ENCODE measurements at regions not wholly inside any gene's neighbourhood (a gene's known extent, or its start where the extent isn't known, plus 50 kb on each side); places are given as distances from the start of the nearest gene placed in this dataset.

DNA sequence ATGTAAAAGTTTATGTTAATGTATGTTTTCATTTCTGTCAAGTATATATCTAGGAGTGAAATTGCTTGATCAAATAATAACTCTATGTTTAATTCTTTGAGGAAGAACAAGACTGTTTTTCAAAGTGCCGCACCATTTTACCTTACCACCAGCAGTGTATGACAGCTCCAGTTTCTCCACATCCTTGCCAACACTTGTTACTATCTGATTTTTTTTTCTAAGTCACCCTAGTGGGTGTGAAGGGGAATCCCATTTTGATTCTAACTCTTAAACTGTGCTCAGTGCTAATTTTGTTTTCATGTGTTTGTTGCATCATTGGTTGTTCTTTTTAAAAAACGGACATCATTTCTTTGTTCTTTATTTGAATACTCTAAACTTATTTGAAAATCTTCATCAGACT is 120.2 kb upstream of the CDK6 start:
- TF ChIP-seq, protein P1, sequence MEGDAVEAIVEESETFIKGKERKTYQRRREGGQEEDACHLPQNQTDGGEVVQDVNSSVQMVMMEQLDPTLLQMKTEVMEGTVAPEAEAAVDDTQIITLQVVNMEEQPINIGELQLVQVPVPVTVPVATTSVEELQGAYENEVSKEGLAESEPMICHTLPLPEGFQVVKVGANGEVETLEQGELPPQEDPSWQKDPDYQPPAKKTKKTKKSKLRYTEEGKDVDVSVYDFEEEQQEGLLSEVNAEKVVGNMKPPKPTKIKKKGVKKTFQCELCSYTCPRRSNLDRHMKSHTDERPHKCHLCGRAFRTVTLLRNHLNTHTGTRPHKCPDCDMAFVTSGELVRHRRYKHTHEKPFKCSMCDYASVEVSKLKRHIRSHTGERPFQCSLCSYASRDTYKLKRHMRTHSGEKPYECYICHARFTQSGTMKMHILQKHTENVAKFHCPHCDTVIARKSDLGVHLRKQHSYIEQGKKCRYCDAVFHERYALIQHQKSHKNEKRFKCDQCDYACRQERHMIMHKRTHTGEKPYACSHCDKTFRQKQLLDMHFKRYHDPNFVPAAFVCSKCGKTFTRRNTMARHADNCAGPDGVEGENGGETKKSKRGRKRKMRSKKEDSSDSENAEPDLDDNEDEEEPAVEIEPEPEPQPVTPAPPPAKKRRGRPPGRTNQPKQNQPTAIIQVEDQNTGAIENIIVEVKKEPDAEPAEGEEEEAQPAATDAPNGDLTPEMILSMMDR (conservative IDR thresholded peaks at IDR 0.05 in 1 of 2, IDR thresholded peaks at IDR 0.05 in 1 of 2; ENCODE audit: extremely low read depth in 1 of 2, insufficient read depth in 1 of 2, low read depth in 1 of 2, low read length in 2 of 2), result no peak
- TF ChIP-seq EZH2 (IDR thresholded peaks at IDR 0.05; ENCODE audit: borderline replicate concordance, low read length), result no peak
